ENCODE measurements at regions not wholly inside any gene's neighbourhood (a gene's known extent, or its start where the extent isn't known, plus 50 kb on each side); places are given as distances from the start of the nearest gene placed in this dataset.

GRCh38 chr11:45345491-45345890, 59.4 kb upstream of the SYT13 start:
- no peak for TF ChIP-seq JUN (CRISPR knock-in tag; IDR thresholded peaks at IDR 0.05)
- TF ChIP-seq ZUFSP (CRISPR knock-in tag; IDR thresholded peaks at IDR 0.05; ENCODE audit: borderline replicate concordance): no peak
- no peak for TF ChIP-seq ZNF318 (CRISPR knock-in tag; IDR thresholded peaks at IDR 0.05)
- no peak for TF ChIP-seq PBX3 (CRISPR knock-in tag; IDR thresholded peaks at IDR 0.05; ENCODE audit: borderline replicate concordance)
- TF ChIP-seq ATF2 (CRISPR knock-in tag; IDR thresholded peaks at IDR 0.05): no peak
- no peak for TF ChIP-seq TOE1 (CRISPR knock-in tag; IDR thresholded peaks at IDR 0.05)
- no peak for TF ChIP-seq MAF1 (CRISPR knock-in tag; IDR thresholded peaks at IDR 0.05; ENCODE audit: borderline replicate concordance)
- TF ChIP-seq SMAD1 (CRISPR knock-in tag; IDR thresholded peaks at IDR 0.05; ENCODE audit: borderline replicate concordance, low read depth): no peak
